GM19043 (cell line): ENCODE measurements at regions not wholly inside any gene's neighbourhood (a gene's known extent, or its start where the extent isn't known, plus 50 kb on each side); places are given as distances from the start of the nearest gene placed in this dataset.
"Not testable (repeated sequence)": the region's sequence is repeated elsewhere in the genome, so short reads cannot be mapped to it uniquely, and the experiment has no call there.

Experiments used
- ATAC-seq: cut with Tn5 transposase; IDR thresholded peaks from one replicate; pipeline ENCODE4 v1.9.1; 2021; ENCODE audit warnings: low read depth; ENCODE audit not compliant: unreplicated experiment

GRCh38 chr5:56409331-56410190 lies 176.4 kb upstream of the ANKRD55 start:
- no peak for ATAC-seq

- ATAC-seq, result no peak
Measured at GRCh38 chr5:56406838-56407237, 173.7 kb upstream of the ANKRD55 start.

GRCh38 chr5:56406221-56406620 lies 173.1 kb upstream of the ANKRD55 start:
- no peak for ATAC-seq

- ATAC-seq, result no peak
Measured at GRCh38 chr5:56405116-56405908, 172.2 kb upstream of the ANKRD55 start.

GRCh38 chr5:56402266-56403220 lies 169.4 kb upstream of the ANKRD55 start:
- no peak for ATAC-seq

- not testable (repeated sequence) for ATAC-seq
Measured at GRCh38 chr5:56397796-56398195, 164.7 kb upstream of the ANKRD55 start.

- no peak for ATAC-seq
Measured at GRCh38 chr5:56396634-56397033, 163.5 kb upstream of the ANKRD55 start.

GRCh38 chr5:56389261-56389660 lies 156.1 kb upstream of the ANKRD55 start:
- no peak for ATAC-seq

GRCh38 chr5:56388229-56388985 lies 155.3 kb upstream of the ANKRD55 start:
- ATAC-seq, result no peak

- ATAC-seq, result no peak
Measured at GRCh38 chr5:56386046-56386445, 152.9 kb upstream of the ANKRD55 start.

GRCh38 chr5:56384186-56384585 lies 151.1 kb upstream of the ANKRD55 start:
- no peak for ATAC-seq

GRCh38 chr5:56383761-56384160 lies 150.6 kb upstream of the ANKRD55 start:
- no peak for ATAC-seq

GRCh38 chr5:56382896-56383295 lies 149.8 kb upstream of the ANKRD55 start:
- no peak for ATAC-seq

- no peak for ATAC-seq
Measured at GRCh38 chr5:56377573-56377972, 144.4 kb upstream of the ANKRD55 start.

- no peak for ATAC-seq
Measured at GRCh38 chr5:56376128-56376527, 143.0 kb upstream of the ANKRD55 start.

GRCh38 chr5:56375011-56375410 lies 141.9 kb upstream of the ANKRD55 start:
- no peak for ATAC-seq

GRCh38 chr5:56372491-56372890 lies 139.4 kb upstream of the ANKRD55 start:
- not testable (repeated sequence) for ATAC-seq

- no peak for ATAC-seq
Measured at GRCh38 chr5:56369361-56369811, 136.3 kb upstream of the ANKRD55 start.

GRCh38 chr5:56367748-56368147 lies 134.6 kb upstream of the ANKRD55 start:
- ATAC-seq, result no peak

GRCh38 chr5:56366986-56367385 lies 133.9 kb upstream of the ANKRD55 start:
- ATAC-seq, result no peak
